GM21526 (cell line): ENCODE measurements at regions not wholly inside any gene's neighbourhood (a gene's known extent, or its start where the extent isn't known, plus 50 kb on each side); places are given as distances from the start of the nearest gene placed in this dataset.

Experiments
- ATAC-seq: cut with Tn5 transposase; IDR thresholded peaks from one replicate; pipeline ENCODE4 v1.9.1; 2021; ENCODE audit warnings: moderate library complexity; ENCODE audit not compliant: unreplicated experiment, low FRiP score

GRCh38 chr5:116389601-116390000 is 185.0 kb downstream of the SEMA6A start:
- ATAC-seq, result no peak

DNA sequence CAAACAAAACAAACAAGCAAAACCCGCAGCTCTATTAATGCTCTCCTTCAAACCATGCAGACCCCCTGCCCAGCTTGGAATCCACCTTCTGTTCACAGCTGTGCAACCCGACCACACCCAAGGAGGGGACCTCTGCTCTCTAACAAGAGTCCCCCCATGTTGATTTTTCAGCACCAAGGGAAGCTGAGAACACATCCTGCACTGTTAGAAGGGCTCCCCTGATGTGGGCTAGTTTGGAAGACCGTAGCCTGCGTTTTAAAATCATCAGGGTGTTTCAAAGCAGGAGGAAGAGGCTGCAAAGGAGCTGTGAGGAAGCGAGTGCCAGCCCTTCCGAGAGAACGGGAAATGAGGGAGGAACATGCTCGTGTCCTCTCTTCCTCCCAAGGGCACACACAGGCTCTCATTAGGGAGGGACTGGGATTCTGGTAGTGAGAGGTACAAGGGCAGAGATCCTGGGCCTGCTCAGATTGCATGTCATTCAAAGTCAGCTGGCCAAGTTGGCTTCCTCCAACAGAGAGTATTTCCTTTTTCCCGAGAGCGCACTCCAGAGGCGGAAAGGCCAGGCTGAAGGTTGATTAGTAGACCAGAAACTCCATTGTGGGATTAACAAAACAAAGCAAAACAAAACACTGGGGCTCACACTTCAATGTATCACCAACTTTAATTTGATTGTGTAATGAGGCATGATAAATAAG is 185.9 kb downstream of the SEMA6A start:
- no peak for ATAC-seq

GRCh38 chr5:116387738-116388137 is 186.9 kb downstream of the SEMA6A start:
- ATAC-seq, result no peak

DNA sequence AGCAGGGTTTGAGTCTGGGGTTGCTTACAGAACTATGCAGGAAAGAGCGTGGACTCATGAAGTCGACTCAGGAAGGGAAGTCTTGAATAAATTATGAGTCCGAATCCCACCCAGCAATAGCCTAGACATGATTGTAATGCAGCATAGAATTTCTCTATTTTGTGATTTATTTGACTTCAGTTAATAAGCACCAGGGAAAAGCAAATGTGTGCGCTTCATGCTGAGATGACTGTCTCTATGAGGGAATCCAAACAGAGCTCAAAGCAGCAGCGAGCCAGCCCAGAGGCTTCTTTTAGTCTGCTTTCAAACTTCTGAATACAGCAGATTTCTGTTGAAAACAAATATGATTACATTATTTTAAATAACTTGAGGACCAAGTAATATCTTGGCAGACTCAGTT is 188.0 kb downstream of the SEMA6A start:
- ATAC-seq, result no peak

DNA sequence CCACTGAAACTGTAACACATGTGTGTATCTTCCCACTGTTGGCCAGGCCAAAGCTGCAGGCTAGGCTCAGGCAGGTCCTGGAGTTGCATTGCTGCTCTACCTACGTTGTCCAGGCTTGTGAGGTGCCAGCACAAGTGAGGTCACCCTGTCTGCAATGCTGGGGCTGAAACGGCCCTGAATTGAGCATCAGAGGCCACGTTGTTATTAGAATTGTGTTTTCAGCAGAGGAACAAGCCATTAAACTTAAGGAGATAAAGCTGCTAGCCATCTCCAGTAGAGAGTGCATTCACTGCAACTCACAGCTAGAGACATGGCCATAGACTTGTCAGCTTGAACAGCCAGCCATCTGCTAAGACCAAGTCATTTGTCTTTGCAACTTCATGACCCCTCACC is 191.8 kb downstream of the SEMA6A start:
- no peak for ATAC-seq

DNA sequence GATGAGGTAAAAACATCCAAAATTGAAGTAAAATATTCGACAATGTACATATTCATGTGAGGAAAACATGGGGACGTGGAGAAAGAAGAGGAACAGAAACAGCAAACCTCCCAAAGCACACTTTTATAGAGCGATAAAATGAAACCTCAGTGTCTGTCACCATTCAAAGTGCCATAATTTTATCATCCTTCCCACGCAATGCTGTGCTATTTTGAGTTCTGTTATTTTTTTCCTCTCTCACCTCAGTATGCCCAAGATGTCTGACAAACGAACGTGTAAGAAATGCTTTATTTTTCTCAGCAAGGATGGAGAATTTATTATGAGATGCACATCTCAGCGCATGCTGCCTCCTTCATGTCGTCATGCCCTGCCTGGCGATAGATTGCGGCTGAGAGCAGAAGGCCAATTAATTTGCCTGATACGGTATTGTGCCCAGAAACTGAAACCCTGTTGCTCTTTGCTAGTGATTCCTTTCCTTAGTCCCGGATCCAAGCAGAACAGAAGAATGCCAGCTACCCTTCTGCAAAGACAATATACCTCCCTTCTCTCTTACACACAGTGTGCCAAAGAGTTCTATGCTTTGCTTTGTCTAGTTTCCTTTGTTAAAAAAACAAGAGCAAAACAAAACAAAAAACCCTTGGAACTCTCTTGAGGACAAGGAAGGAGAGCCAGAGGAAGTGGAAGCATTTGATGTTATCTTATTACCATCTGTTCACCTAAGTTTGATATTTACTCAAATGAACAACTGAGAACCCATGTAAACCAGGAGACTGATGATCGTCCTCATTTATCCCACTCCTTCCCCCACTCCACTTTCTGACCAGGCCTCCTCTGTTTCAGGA is 192.4 kb downstream of the SEMA6A start:
- no peak for ATAC-seq

GRCh38 chr5:116381201-116381600 is 193.4 kb downstream of the SEMA6A start:
- ATAC-seq, result no peak

GRCh38 chr5:116380621-116381020 is 194.0 kb downstream of the SEMA6A start:
- ATAC-seq, result no peak

DNA sequence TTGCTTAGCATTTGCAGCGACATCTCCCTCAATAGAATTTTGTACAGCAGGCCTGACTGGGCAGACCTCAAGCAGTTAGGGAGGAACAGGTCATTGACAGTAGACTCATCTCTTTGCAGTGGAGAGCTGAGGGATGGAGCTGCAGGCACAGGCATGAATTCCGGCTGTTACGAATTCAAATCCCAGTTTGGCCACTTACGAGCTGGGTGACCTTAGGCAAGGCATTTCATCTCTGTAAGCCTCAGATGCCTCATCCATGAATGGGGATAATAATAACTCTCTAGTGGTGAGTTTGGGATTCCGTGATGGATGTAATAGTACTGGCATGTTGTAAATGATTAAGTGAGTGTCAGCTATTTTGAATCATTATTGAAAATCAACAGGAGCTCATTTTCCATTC is 195.3 kb downstream of the SEMA6A start:
- ATAC-seq, result no peak

DNA sequence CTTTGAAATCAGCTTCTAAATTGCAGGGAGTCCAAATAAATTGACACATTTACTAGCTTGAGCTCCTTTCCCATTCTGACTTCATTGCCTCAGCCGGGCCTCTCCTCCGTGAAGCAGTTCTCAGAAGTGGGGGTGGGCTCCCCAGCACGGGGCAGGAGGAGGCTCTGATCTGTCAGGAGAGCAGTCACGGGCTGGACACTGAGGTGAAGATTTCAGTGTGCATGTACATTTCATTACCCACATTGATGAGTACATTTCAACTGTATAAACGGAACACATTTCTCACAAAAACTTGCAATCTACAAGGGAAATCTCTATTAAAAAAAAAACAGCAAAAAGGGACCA is 195.9 kb downstream of the SEMA6A start:
- no peak for ATAC-seq

DNA sequence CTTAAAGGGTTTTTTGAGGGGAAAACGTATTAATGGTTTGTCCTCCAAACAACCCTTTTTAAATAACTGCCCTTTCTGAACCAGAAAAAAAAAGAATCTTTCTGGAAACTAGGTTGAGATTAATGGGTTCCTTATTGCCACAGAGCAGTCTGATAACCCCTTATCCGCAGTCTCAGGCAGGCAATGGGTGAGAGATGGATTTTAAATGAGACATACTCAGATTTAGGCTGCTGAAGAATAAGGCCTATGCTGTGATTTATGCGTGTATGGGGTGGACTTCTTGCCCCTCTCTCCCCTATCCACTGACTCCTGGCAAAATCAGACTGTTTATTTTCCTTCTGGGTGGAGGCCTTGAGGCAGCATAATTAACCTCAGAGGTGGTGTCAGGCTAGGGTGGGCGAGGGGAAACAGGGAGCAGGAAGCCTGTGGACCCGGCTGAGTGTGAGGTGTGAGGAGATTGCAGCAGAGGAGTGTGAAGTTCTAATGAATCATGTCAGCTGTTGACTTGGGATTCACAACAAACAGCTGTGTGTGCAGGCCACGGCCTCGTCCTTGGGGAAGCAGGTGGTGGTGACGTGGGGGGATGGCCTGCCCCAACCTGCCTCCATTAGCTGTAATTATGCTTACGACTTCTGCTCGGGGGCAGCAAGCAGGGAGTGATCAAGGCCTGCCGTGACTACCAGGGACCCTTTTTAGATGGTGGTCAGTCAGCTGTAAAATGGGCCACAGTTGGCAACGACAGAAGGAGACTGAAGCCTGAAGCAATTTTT is 196.4 kb downstream of the SEMA6A start:
- no peak for ATAC-seq

GRCh38 chr5:116377276-116378006 is 197.2 kb downstream of the SEMA6A start:
- no peak for ATAC-seq

GRCh38 chr5:116375926-116376325 is 198.7 kb downstream of the SEMA6A start:
- no peak for ATAC-seq

DNA sequence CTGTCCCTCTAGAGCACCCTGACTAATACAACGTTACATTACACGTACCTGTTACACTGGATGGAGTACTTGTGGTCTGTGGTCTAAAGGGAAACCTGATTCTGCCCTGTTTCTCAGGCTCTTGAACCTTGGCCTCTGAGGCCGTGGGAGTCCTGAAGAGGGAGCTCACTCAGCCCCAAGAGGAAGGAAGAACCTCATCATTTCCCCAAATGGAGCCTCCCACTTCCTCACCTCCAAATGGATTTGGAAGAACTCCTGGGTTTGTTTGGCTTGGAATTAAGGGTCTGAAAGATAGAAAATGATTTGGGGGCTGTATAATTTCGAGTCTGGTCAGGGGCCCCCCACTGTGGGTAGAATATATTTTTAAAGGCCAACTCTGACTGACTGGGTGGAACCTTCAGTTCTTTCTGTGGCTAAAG is 200.2 kb downstream of the SEMA6A start:
- no peak for ATAC-seq

DNA sequence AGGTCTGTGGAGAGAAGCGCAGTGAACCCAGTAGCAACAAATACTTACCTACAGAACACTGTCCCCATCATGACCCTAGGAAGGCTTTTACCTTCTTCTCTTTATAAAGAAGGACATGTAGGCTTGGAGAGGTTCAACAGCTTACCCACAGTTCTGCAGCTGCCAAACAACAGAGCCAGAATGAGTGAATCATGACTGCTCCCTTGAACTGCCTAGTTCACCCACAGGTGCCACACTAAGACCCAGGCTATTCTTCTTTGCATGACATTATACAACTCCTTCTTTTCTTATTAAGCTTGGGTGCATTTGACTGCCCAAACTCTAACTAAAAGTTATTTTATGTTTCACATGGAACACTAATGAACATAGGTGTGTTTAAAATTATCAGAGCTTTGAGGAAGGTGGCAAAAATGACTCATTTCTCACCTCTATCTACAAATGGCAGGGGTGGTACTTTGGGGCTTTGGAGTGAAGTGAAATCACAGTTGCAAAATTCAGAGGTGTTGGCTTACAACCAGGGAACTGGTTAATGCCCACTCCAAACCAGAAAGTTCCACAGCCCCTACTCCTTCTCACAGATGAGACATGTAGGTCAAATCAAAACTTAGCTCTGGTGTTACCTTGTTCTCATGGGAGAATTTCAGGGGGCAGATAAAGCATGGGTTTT is 201.6 kb downstream of the SEMA6A start:
- no peak for ATAC-seq

DNA sequence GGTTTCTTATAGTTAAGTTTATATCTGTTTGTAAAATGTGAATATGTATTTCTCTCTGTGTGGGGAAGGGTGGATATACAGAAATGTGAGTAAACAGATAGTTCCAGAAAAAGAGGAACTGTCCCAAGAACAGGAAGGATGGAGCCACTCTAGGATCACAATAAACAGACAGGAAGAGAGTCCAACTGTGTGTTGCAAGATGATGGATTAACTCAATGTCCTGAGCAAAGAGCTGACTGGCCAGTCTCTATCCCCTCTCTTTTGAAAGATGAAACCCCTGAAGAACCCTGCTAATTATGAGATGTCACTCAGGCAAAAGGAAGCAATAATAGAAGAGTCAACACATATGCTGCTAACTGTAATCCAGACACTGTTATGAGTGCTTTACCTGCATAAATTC is 202.7 kb downstream of the SEMA6A start:
- ATAC-seq, result no peak

DNA sequence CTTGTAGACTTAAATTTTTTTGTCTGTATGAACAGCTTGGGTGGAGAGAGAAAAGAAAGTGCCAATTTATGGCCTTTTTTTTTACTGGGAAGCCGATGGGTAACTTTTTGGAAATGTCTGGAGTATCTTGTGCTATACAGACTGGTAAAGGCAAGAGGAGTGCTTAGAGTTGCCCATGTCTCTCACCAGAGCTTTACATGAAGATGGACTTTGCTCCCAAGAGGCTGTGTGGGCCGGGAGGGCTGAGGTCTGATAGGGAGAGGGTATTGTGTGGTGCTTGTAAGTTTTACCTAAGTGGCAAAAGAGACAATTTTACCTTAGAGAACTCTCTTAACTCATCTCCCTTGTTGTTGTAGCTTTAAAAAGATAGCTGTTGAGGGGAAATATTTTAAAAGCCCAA is 203.2 kb downstream of the SEMA6A start:
- no peak for ATAC-seq

GRCh38 chr5:116370886-116371285 is 203.7 kb downstream of the SEMA6A start:
- ATAC-seq, result no peak

DNA sequence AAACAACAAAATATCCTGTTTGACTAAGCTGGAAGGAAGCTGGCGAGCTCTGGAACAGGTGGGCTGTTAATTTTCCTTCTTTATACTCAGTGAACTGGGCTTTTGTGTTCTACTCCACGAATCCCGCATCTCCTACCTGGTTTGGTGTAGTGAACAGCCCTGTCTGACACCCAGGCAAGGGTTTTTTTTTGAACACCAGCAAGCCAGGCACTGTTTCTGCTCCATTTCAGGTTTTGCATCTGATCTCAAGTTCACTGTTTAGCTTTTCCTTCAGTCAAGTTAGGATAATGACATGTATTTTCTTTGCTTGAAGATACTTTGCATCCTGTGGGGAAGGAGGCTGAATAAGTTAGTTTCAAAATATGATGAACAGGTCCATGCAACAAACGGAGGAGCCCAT is 204.5 kb downstream of the SEMA6A start:
- ATAC-seq, result no peak

- peak; percentile 68 for ATAC-seq
Measured at GRCh38 chr5:116365006-116365496, 209.6 kb downstream of the SEMA6A start.
